ENCODE measurements at regions not wholly inside any gene's neighbourhood (a gene's known extent, or its start where the extent isn't known, plus 50 kb on each side); places are given as distances from the start of the nearest gene placed in this dataset.

- no peak for TF ChIP-seq CTCF (IDR thresholded peaks at IDR 0.05)
- no peaks in the 10 kb centered on the region for H3K27me3 ChIP-seq (replicated peaks; ENCODE audit: insufficient read depth)
- DNase-seq (ENCODE audit: low spot score) (no peak), ATAC-seq (ENCODE audit: insufficient number of reproducible peaks, low FRiP score, low read depth) (no peak)
- H3K4me3 ChIP-seq: no peak overlapping the region
- H3K27ac ChIP-seq: peak overlapping the region; percentile 70 to 78
- H3K9me3 ChIP-seq: no peaks in the 10 kb centered on the region
- H3K4me1 ChIP-seq (ENCODE audit: control insufficient read depth in 1 of 2, low read depth in 2 of 2): peaks cover 6 to 25% of the 10 kb centered on the region in 2 donors
- H3K36me3 ChIP-seq: no peaks in the 10 kb centered on the region
Measured at GRCh38 chr10:3936422-3937040, 151.5 kb upstream of the KLF6 start.

- Histone ChIP-seq H3K9me3 (no peaks in the 10 kb centered on the region), H3K36me3 (no peaks in the 10 kb centered on the region), H3K27me3 (replicated peaks; ENCODE audit: insufficient read depth) (no peaks in the 10 kb centered on the region), H3K27ac (peak overlapping the region; percentile 78 to 82), H3K4me1 (ENCODE audit: control insufficient read depth in 1 of 2, low read depth in 2 of 2) (peaks cover 6 to 25% of the 10 kb centered on the region in 2 donors), H3K4me3 (peak overlapping the region; percentile 59)
- no peak for DNase-seq (ENCODE audit: low spot score)
- TF ChIP-seq CTCF (IDR thresholded peaks at IDR 0.05): no peak
- peak; percentile 62 for ATAC-seq (ENCODE audit: insufficient number of reproducible peaks, low FRiP score, low read depth)
Measured at GRCh38 chr10:3935933-3936359, 150.9 kb upstream of the KLF6 start.

GRCh38 chr10:3935141-3935540 lies 150.1 kb upstream of the KLF6 start:
- TF ChIP-seq CTCF (IDR thresholded peaks at IDR 0.05): peak; percentile 12
- peaks cover 6 to 25% of the 10 kb centered on the region in 2 donors for H3K4me1 ChIP-seq (ENCODE audit: control insufficient read depth in 1 of 2, low read depth in 2 of 2)
- H3K27ac ChIP-seq: peak overlapping the region; percentile 78 to 82
- no peaks in the 10 kb centered on the region for H3K27me3 ChIP-seq (replicated peaks; ENCODE audit: insufficient read depth)
- DNase-seq (ENCODE audit: low spot score) (no peak), ATAC-seq (ENCODE audit: insufficient number of reproducible peaks, low FRiP score, low read depth) (peak; percentile 47)
- H3K36me3 ChIP-seq: no peaks in the 10 kb centered on the region
- peak overlapping the region; percentile 59 for H3K4me3 ChIP-seq
- no peaks in the 10 kb centered on the region for H3K9me3 ChIP-seq

- ATAC-seq (ENCODE audit: insufficient number of reproducible peaks, low FRiP score, low read depth) (no peak), DNase-seq (ENCODE audit: low spot score) (no peak)
- H3K4me3 ChIP-seq: no peak overlapping the region
- TF ChIP-seq CTCF (IDR thresholded peaks at IDR 0.05): no peak
- no peaks in the 10 kb centered on the region for H3K27me3 ChIP-seq (replicated peaks; ENCODE audit: insufficient read depth)
- H3K27ac ChIP-seq: peak overlapping the region in 1 of 2 donors; percentile 78
- no peaks in the 10 kb centered on the region for H3K9me3 ChIP-seq
- H3K4me1 ChIP-seq (ENCODE audit: control insufficient read depth in 1 of 2, low read depth in 2 of 2): peaks cover 15 to 25% of the 10 kb centered on the region in 2 donors
- H3K36me3 ChIP-seq: no peaks in the 10 kb centered on the region
Measured at GRCh38 chr10:3933733-3934132, 148.7 kb upstream of the KLF6 start.

GRCh38 chr10:3932597-3933375 lies 147.8 kb upstream of the KLF6 start:
- TF ChIP-seq CTCF (IDR thresholded peaks at IDR 0.05): no peak
- Histone ChIP-seq H3K36me3 (no peaks in the 10 kb centered on the region), H3K9me3 (no peaks in the 10 kb centered on the region), H3K27me3 (replicated peaks; ENCODE audit: insufficient read depth) (no peaks in the 10 kb centered on the region), H3K27ac (no peak overlapping the region), H3K4me3 (no peak overlapping the region), H3K4me1 (ENCODE audit: control insufficient read depth in 1 of 2, low read depth in 2 of 2) (peaks cover 18 to 25% of the 10 kb centered on the region in 2 donors)
- DNase-seq (ENCODE audit: low spot score): no peak
- ATAC-seq (ENCODE audit: insufficient number of reproducible peaks, low FRiP score, low read depth): no peak
